ENCODE measurements at regions not wholly inside any gene's neighbourhood (a gene's known extent, or its start where the extent isn't known, plus 50 kb on each side); places are given as distances from the start of the nearest gene placed in this dataset.

DNA sequence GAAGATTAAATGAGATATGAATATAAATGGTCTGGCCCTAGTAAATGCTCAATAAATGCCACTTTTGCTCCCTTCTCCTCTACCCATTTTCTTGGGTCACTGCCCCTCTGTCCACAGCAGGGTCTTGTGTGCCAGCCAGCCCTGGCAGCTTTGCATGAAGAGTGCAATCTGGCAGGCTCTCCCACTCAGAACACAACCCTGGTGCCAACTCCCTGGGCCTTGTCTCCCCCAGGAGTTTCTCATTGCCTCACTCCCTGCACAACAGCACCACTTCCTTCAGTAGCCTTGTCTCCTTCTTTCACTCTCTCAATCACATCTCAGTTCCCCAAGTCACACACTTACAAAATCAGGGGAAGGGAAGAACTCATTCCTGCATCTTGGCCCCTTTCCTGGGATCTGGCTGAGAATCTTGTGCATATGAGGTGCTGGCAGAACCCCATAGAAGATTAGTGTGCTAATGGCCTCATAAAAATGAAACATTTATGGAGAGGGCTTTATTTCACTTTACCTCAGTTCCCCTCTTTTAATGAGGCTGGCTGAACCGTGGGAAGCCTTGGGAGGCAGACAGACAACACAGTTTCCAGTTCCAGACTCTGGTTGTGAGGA, 445.9 kb upstream of the PROK2 start:
- Histone ChIP-seq H2AFZ (ENCODE audit: low read depth) (no peak overlapping the region), H3K27me3 (ENCODE audit: insufficient read depth, low read depth) (no peaks in the 10 kb centered on the region), H3K36me3 (ENCODE audit: insufficient read depth) (no peaks in the 10 kb centered on the region), H3K79me2 (ENCODE audit: insufficient read depth, low read depth) (no peaks in the 10 kb centered on the region), H3K9ac (no peak overlapping the region), H3K4me1 (ENCODE audit: low read depth, poor library complexity, severe bottlenecking) (no peaks in the 10 kb centered on the region), H3K27ac (no peak overlapping the region), H3K4me2 (no peak overlapping the region), H4K20me1 (ENCODE audit: insufficient read depth) (no peaks in the 10 kb centered on the region), H3K4me3 (IDR thresholded peaks at IDR 0.05; ENCODE audit: insufficient read depth, low read depth, low read length) (no peak overlapping the region)
- TF ChIP-seq, protein P1, sequence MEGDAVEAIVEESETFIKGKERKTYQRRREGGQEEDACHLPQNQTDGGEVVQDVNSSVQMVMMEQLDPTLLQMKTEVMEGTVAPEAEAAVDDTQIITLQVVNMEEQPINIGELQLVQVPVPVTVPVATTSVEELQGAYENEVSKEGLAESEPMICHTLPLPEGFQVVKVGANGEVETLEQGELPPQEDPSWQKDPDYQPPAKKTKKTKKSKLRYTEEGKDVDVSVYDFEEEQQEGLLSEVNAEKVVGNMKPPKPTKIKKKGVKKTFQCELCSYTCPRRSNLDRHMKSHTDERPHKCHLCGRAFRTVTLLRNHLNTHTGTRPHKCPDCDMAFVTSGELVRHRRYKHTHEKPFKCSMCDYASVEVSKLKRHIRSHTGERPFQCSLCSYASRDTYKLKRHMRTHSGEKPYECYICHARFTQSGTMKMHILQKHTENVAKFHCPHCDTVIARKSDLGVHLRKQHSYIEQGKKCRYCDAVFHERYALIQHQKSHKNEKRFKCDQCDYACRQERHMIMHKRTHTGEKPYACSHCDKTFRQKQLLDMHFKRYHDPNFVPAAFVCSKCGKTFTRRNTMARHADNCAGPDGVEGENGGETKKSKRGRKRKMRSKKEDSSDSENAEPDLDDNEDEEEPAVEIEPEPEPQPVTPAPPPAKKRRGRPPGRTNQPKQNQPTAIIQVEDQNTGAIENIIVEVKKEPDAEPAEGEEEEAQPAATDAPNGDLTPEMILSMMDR (conservative IDR thresholded peaks at IDR 0.05; ENCODE audit: low read depth, low read length) = no peak

DNA sequence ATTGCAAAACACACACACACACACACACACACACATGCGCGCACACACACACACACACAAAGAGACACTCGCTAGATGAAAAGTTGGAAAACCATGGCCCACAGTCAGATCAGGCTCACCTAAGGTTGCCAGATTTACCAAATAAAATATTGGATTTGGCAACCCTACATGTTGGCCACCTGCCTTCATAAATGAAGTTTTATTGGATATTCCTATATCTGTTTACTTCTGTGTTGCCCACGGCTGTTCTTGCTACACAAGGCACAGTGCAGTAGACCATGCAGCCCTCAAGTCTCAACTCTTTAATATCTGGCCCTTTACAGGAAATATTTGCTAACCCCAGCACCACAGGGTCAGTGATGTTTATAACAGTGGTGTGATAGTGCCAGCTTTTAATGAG, 445.0 kb upstream of the PROK2 start:
- Histone ChIP-seq H3K27ac (no peak overlapping the region), H4K20me1 (ENCODE audit: insufficient read depth) (no peaks in the 10 kb centered on the region)

DNA sequence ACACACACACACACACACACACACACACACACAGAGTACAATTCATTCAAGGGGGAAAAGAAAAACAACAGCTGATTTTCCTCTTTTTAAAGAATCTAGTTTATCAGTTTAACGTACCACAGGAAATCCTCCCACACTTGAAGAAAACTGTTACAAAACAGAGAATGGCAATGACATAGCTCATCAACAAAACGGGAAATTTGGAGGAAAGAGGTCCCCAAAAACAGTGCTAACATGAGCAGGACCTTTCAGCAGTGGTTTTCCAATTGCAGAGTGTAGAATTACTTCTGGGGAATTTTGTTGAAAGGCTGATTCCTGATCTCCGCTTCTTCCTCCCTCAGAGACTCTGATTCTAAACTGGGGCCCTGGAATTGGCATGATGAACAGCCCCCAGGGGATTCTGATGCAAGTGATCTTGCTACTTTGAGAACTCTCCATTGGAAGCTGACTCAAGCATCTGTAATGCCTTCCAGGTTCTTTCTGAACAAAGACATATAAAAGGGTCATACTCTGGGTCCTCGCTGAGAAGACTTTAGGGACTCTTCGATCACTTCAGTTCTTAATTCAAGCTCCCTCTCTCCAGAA, 442.6 kb upstream of the PROK2 start:
- TF ChIP-seq, protein P1 (conservative IDR thresholded peaks at IDR 0.05; ENCODE audit: low read depth, low read length) = no peak
- H3K36me3 ChIP-seq (ENCODE audit: insufficient read depth) = no peaks in the 10 kb centered on the region
- no peaks in the 10 kb centered on the region for H3K79me2 ChIP-seq (ENCODE audit: insufficient read depth, low read depth)
- H3K4me1 ChIP-seq (ENCODE audit: low read depth, poor library complexity, severe bottlenecking) = no peaks in the 10 kb centered on the region
- no peak overlapping the region for H3K27ac ChIP-seq
- H3K4me3 ChIP-seq (IDR thresholded peaks at IDR 0.05; ENCODE audit: insufficient read depth, low read depth, low read length) = no peak overlapping the region
- no peaks in the 10 kb centered on the region for H4K20me1 ChIP-seq (ENCODE audit: insufficient read depth)
- H3K4me2 ChIP-seq = no peak overlapping the region
- no peak overlapping the region for H3K9ac ChIP-seq
- no peak overlapping the region for H2AFZ ChIP-seq (ENCODE audit: low read depth)
- no peaks in the 10 kb centered on the region for H3K27me3 ChIP-seq (ENCODE audit: insufficient read depth, low read depth)

More for the DNA sequence above, 445.0 kb upstream of the PROK2 start:
- H3K4me3 ChIP-seq (IDR thresholded peaks at IDR 0.05; ENCODE audit: insufficient read depth, low read depth, low read length) = no peak overlapping the region
- H3K36me3 ChIP-seq (ENCODE audit: insufficient read depth) = no peaks in the 10 kb centered on the region
- no peaks in the 10 kb centered on the region for H3K79me2 ChIP-seq (ENCODE audit: insufficient read depth, low read depth)
- H3K4me1 ChIP-seq (ENCODE audit: low read depth, poor library complexity, severe bottlenecking) = no peaks in the 10 kb centered on the region
- no peaks in the 10 kb centered on the region for H3K27me3 ChIP-seq (ENCODE audit: insufficient read depth, low read depth)
- TF ChIP-seq, protein P1 (conservative IDR thresholded peaks at IDR 0.05; ENCODE audit: low read depth, low read length) = no peak
- H3K4me2 ChIP-seq = no peak overlapping the region
- no peak overlapping the region for H3K9ac ChIP-seq
- no peak overlapping the region for H2AFZ ChIP-seq (ENCODE audit: low read depth)

DNA sequence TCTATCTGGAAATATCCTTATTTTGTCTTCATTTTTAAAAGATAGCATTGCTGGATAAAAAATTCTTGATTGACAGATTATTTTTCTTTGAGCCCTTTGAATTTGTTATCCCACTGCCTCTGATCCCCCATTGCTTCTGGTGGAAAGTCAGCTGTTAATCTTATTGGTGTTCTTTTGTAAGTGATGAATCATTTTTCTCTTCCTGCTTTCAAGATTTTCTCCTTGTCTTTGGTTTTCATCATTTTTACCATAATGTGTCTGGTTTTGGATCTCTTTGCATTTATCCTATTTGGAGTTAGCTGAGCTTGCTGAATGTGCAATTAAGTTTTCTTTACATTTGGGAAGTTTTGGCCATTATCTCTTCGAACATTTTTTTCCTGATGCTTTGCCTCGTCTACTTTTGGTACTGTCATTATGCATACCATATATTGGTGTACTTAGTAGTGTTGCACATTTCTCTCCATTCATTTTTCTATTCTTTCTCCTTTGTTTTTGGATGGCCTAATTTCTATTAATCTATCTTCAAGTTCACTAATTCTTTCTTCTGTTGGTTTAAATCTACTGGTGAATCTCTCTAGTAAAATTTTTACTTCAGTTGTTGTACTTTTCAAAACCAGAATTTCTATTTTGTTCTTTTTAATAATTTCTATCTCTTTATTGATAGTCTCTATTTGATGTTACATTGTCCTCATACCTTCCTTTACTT, 440.0 kb upstream of the PROK2 start:
- Histone ChIP-seq H3K36me3 (ENCODE audit: insufficient read depth) (no peaks in the 10 kb centered on the region), H3K4me2 (no peak overlapping the region)
- TF ChIP-seq, protein P1 (conservative IDR thresholded peaks at IDR 0.05; ENCODE audit: low read depth, low read length) = no peak

More for the DNA sequence above, 440.0 kb upstream of the PROK2 start:
- no peak overlapping the region for H3K9ac ChIP-seq
- no peaks in the 10 kb centered on the region for H4K20me1 ChIP-seq (ENCODE audit: insufficient read depth)
- no peaks in the 10 kb centered on the region for H3K27me3 ChIP-seq (ENCODE audit: insufficient read depth, low read depth)
- H2AFZ ChIP-seq (ENCODE audit: low read depth) = no peak overlapping the region
- no peak overlapping the region for H3K4me3 ChIP-seq (IDR thresholded peaks at IDR 0.05; ENCODE audit: insufficient read depth, low read depth, low read length)
- no peaks in the 10 kb centered on the region for H3K4me1 ChIP-seq (ENCODE audit: low read depth, poor library complexity, severe bottlenecking)
- no peak overlapping the region for H3K27ac ChIP-seq
- H3K79me2 ChIP-seq (ENCODE audit: insufficient read depth, low read depth) = no peaks in the 10 kb centered on the region
